ENCODE measurements at regions not wholly inside any gene's neighbourhood (a gene's known extent, or its start where the extent isn't known, plus 50 kb on each side); places are given as distances from the start of the nearest gene placed in this dataset.
A peak's percentile ranks its signal among the peaks of the same experiment; 100 is the strongest.
"Not testable (repeated sequence)": the region's sequence is repeated elsewhere in the genome, so short reads cannot be mapped to it uniquely, and the experiment has no call there.

GRCh38 chr2:21890716-21891115 lies 766.9 kb downstream of the TDRD15 start:
- no peaks in the 10 kb centered on the region for H3K27me3 ChIP-seq
- H3K79me2 ChIP-seq (ENCODE audit: low read depth), result no peaks in the 10 kb centered on the region
- no peak overlapping the region for H3K4me2 ChIP-seq
- no peak overlapping the region for H3K9ac ChIP-seq
- H3K27ac Mint-ChIP-seq, result no peak overlapping the region
- no peak overlapping the region for H2AFZ ChIP-seq (replicated peaks)
- H3K27me3 Mint-ChIP-seq (ENCODE audit: insufficient read depth, low read depth), result no peaks in the 10 kb centered on the region
- no peak for DNase-seq (ENCODE audit: low spot score)
- no peaks in the 10 kb centered on the region for H3F3A ChIP-seq (ENCODE audit: low read depth)
- H4K20me1 ChIP-seq (ENCODE audit: low read depth), result no peaks in the 10 kb centered on the region
- H3K9me3 ChIP-seq (ENCODE audit: low read depth), result no peaks in the 10 kb centered on the region
- peaks cover 6% of the 10 kb centered on the region for H3K4me1 Mint-ChIP-seq
- no peak overlapping the region for H3K4me3 Mint-ChIP-seq
- no peak for TF ChIP-seq CTCF (IDR thresholded peaks at IDR 0.05)
- no peak for TF ChIP-seq EZH2 (IDR thresholded peaks at IDR 0.05)
- no peak for TF ChIP-seq EZH2phosphoT487 (IDR thresholded peaks at IDR 0.05)
- no peaks in the 10 kb centered on the region for H3K36me3 Mint-ChIP-seq
- H3K9me3 Mint-ChIP-seq, result no peaks in the 10 kb centered on the region
- H3K36me3 ChIP-seq, result no peaks in the 10 kb centered on the region
- no peak overlapping the region for H3K4me3 ChIP-seq
- no peak overlapping the region for H3K27ac ChIP-seq
- no peaks in the 10 kb centered on the region for H3K4me1 ChIP-seq

- H3K9me3 ChIP-seq (ENCODE audit: low read depth), result no peaks in the 10 kb centered on the region
- H3K4me2 ChIP-seq, result no peak overlapping the region
- no peak overlapping the region for H3K4me3 ChIP-seq
- Mint-ChIP-seq H3K36me3 (no peaks in the 10 kb centered on the region), H3K9me3 (no peaks in the 10 kb centered on the region), H3K27ac (no peak overlapping the region), H3K27me3 (ENCODE audit: insufficient read depth, low read depth) (no peaks in the 10 kb centered on the region), H3K4me1 (peaks cover 6% of the 10 kb centered on the region), H3K4me3 (no peak overlapping the region)
- no peaks in the 10 kb centered on the region for H4K20me1 ChIP-seq (ENCODE audit: low read depth)
- no peak overlapping the region for H3K27ac ChIP-seq
- no peak for TF ChIP-seq CTCF (IDR thresholded peaks at IDR 0.05)
- no peak for TF ChIP-seq EZH2phosphoT487 (IDR thresholded peaks at IDR 0.05)
- TF ChIP-seq EZH2 (IDR thresholded peaks at IDR 0.05), result no peak
- no peaks in the 10 kb centered on the region for H3K4me1 ChIP-seq
- no peaks in the 10 kb centered on the region for H3K36me3 ChIP-seq
- DNase-seq (ENCODE audit: low spot score), result no peak
- no peaks in the 10 kb centered on the region for H3K27me3 ChIP-seq
- no peaks in the 10 kb centered on the region for H3K79me2 ChIP-seq (ENCODE audit: low read depth)
- no peak overlapping the region for H2AFZ ChIP-seq (replicated peaks)
- no peak overlapping the region for H3K9ac ChIP-seq
- no peaks in the 10 kb centered on the region for H3F3A ChIP-seq (ENCODE audit: low read depth)
Observed at GRCh38 chr2:21891191-21891590, 767.4 kb downstream of the TDRD15 start.

GRCh38 chr2:21892140-21892539 lies 768.4 kb downstream of the TDRD15 start:
- Mint-ChIP-seq H3K4me1 (peaks cover 6% of the 10 kb centered on the region), H3K27ac (peak overlapping the region; percentile 42), H3K36me3 (no peaks in the 10 kb centered on the region), H3K4me3 (no peak overlapping the region), H3K27me3 (ENCODE audit: insufficient read depth, low read depth) (no peaks in the 10 kb centered on the region), H3K9me3 (no peaks in the 10 kb centered on the region)
- Histone ChIP-seq H3K27me3 (no peaks in the 10 kb centered on the region), H3K27ac (no peak overlapping the region), H3K4me3 (no peak overlapping the region), H3K9me3 (ENCODE audit: low read depth) (no peaks in the 10 kb centered on the region), H4K20me1 (ENCODE audit: low read depth) (no peaks in the 10 kb centered on the region), H3K4me2 (no peak overlapping the region), H3K4me1 (no peaks in the 10 kb centered on the region), H3K9ac (no peak overlapping the region), H3F3A (ENCODE audit: low read depth) (no peaks in the 10 kb centered on the region), H3K79me2 (ENCODE audit: low read depth) (no peaks in the 10 kb centered on the region), H3K36me3 (no peaks in the 10 kb centered on the region), H2AFZ (replicated peaks) (no peak overlapping the region)
- TF ChIP-seq EZH2 (IDR thresholded peaks at IDR 0.05), result no peak
- no peak for TF ChIP-seq CTCF (IDR thresholded peaks at IDR 0.05)
- TF ChIP-seq EZH2phosphoT487 (IDR thresholded peaks at IDR 0.05), result no peak
- no peak for DNase-seq (ENCODE audit: low spot score)

- Histone ChIP-seq H4K20me1 (ENCODE audit: low read depth) (no peaks in the 10 kb centered on the region), H3K9ac (no peak overlapping the region), H2AFZ (replicated peaks) (no peak overlapping the region), H3K9me3 (ENCODE audit: low read depth) (no peaks in the 10 kb centered on the region), H3K79me2 (ENCODE audit: low read depth) (no peaks in the 10 kb centered on the region), H3K27me3 (no peaks in the 10 kb centered on the region), H3K4me3 (no peak overlapping the region), H3F3A (ENCODE audit: low read depth) (no peaks in the 10 kb centered on the region), H3K36me3 (no peaks in the 10 kb centered on the region), H3K4me1 (no peaks in the 10 kb centered on the region), H3K4me2 (no peak overlapping the region), H3K27ac (no peak overlapping the region)
- no peak for DNase-seq (ENCODE audit: low spot score)
- Mint-ChIP-seq H3K27me3 (ENCODE audit: insufficient read depth, low read depth) (no peaks in the 10 kb centered on the region), H3K4me3 (no peak overlapping the region), H3K9me3 (no peaks in the 10 kb centered on the region), H3K27ac (no peak overlapping the region), H3K4me1 (peaks cover 6% of the 10 kb centered on the region), H3K36me3 (no peaks in the 10 kb centered on the region)
- TF ChIP-seq EZH2 (IDR thresholded peaks at IDR 0.05), result no peak
- TF ChIP-seq EZH2phosphoT487 (IDR thresholded peaks at IDR 0.05), result no peak
- no peak for TF ChIP-seq CTCF (IDR thresholded peaks at IDR 0.05)
Observed at GRCh38 chr2:21895200-21895599, 771.4 kb downstream of the TDRD15 start.

- H3K36me3 Mint-ChIP-seq; H3K27me3 ChIP-seq; H3F3A ChIP-seq (ENCODE audit: low read depth); H3K9ac ChIP-seq; H3K27me3 Mint-ChIP-seq (ENCODE audit: insufficient read depth, low read depth); H4K20me1 ChIP-seq (ENCODE audit: low read depth); H3K9me3 Mint-ChIP-seq; DNase-seq (ENCODE audit: low spot score); H3K9me3 ChIP-seq (ENCODE audit: low read depth); H3K36me3 ChIP-seq; H3K4me3 Mint-ChIP-seq; H3K4me1 ChIP-seq; H3K4me2 ChIP-seq; H3K27ac Mint-ChIP-seq; H3K4me1 Mint-ChIP-seq; H3K4me3 ChIP-seq; H3K79me2 ChIP-seq (ENCODE audit: low read depth); H3K27ac ChIP-seq; H2AFZ ChIP-seq (replicated peaks): not testable (repeated sequence)
Observed at GRCh38 chr2:21908712-21909380, 785.1 kb downstream of the TDRD15 start.
